ENCODE measurements at regions not wholly inside any gene's neighbourhood (a gene's known extent, or its start where the extent isn't known, plus 50 kb on each side); places are given as distances from the start of the nearest gene placed in this dataset.

- TF ChIP-seq MAZ (IDR thresholded peaks at IDR 0.05; ENCODE audit: borderline replicate concordance, low read depth, low read length) (no peak), CTCF (conservative IDR thresholded peaks at IDR 0.05; ENCODE audit: low read depth, low read length) (no peak), MAFK (IDR thresholded peaks at IDR 0.05; ENCODE audit: low read depth, low read length) (no peak), ELK1 (IDR thresholded peaks at IDR 0.05; ENCODE audit: borderline replicate concordance, low read depth, low read length) (no peak), POLR2A (IDR thresholded peaks at IDR 0.05; ENCODE audit: low read depth, low read length) (no peak), RFX5 (IDR thresholded peaks at IDR 0.05; ENCODE audit: low read depth, low read length) (no peak), CEBPB (IDR thresholded peaks at IDR 0.05; ENCODE audit: low read depth, low read length) (no peak), RCOR1 (IDR thresholded peaks at IDR 0.05; ENCODE audit: insufficient replicate concordance, low read length) (no peak), USF2 (IDR thresholded peaks at IDR 0.05; ENCODE audit: low read depth, low read length) (no peak), SMC3 (IDR thresholded peaks at IDR 0.05; ENCODE audit: low read depth, low read length) (no peak), CHD1 (IDR thresholded peaks at IDR 0.05; ENCODE audit: low read depth, low read length) (no peak)
These were observed 129.3 kb upstream of the PHYHIPL start for GRCh38 chr10:59047180-59047579.
